ENCODE measurements at regions not wholly inside any gene's neighbourhood (a gene's known extent, or its start where the extent isn't known, plus 50 kb on each side); places are given as distances from the start of the nearest gene placed in this dataset.

DNA sequence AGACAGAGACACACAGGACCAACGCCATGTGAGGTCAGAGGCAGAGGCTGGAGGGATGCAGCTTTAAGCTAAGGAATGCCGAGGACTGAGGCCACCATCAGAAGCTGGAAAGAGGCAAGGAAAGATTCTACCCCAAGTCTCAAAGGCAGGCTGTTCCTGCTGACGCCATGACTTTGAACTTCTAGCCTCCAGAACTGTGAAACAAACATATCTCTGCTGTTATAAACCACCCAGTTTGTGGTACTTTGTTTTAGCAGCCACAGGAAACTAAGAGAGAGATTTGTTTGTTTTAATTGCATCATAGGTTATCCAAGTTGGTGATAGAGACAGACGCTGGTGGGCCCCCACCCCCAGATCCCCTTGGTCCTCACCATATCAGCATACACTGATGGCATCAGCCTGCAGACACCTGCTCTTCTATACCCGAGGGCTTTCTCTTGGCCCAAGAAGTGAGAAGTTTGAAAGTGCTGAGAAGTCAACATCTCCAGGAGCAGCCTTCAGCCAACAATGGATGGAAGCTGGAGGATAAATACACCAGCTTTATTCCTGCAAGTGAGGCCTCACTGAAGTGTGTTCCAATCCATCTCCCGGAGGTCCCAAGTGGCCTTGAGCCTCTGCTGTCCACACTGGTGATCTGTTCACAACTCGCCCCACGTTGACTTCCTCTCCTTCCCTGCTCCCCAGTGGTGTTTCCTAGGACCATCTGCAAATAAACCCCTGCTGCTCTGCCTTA is 154.7 kb downstream of the BTBD3 start:
- TF ChIP-seq, protein P1, sequence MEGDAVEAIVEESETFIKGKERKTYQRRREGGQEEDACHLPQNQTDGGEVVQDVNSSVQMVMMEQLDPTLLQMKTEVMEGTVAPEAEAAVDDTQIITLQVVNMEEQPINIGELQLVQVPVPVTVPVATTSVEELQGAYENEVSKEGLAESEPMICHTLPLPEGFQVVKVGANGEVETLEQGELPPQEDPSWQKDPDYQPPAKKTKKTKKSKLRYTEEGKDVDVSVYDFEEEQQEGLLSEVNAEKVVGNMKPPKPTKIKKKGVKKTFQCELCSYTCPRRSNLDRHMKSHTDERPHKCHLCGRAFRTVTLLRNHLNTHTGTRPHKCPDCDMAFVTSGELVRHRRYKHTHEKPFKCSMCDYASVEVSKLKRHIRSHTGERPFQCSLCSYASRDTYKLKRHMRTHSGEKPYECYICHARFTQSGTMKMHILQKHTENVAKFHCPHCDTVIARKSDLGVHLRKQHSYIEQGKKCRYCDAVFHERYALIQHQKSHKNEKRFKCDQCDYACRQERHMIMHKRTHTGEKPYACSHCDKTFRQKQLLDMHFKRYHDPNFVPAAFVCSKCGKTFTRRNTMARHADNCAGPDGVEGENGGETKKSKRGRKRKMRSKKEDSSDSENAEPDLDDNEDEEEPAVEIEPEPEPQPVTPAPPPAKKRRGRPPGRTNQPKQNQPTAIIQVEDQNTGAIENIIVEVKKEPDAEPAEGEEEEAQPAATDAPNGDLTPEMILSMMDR (IDR thresholded peaks at IDR 0.05; ENCODE audit: low read depth, low read length, poor library complexity, severe bottlenecking), result no peak
- TF ChIP-seq EZH2phosphoT487 (IDR thresholded peaks at IDR 0.05; ENCODE audit: borderline replicate concordance, low read length), result no peak

Measured in DOHH2 (cell line).